Kidney (tissue), 13 donors: ENCODE measurements at regions not wholly inside any gene's neighbourhood (a gene's known extent, or its start where the extent isn't known, plus 50 kb on each side); places are given as distances from the start of the nearest gene placed in this dataset.

Experiments
- DNase-seq, 5 donors: peaks; one replicate each; pipeline ENCODE4 v3.0.0-alpha.2; 2013 to 2020
- FAIRE-seq: peaks from 2 replicates; lab custom pipeline; 2012; peaks lifted over from hg19 to GRCh38; lab: Jason Lieb, UNC
- H3K27ac ChIP-seq, 2 donors: one replicate each; pipeline ENCODE4 v1.7.0; 2013; ENCODE audit warnings: low read depth in 2 of 2, low read length in 2 of 2, inconsistent platforms in 1 of 2
- H3K27me3 ChIP-seq: one replicate; pipeline ENCODE4 v1.7.1; 2013; ENCODE audit warnings: low read length, inconsistent platforms; ENCODE audit not compliant: control insufficient read depth, insufficient read depth
- H3K36me3 ChIP-seq, 3 donors: one replicate each; pipeline versions ENCODE4 v1.7.0 to v1.7.1; 2013; ENCODE audit warnings: low read length in 3 of 3, control low read depth in 1 of 3, inconsistent platforms in 1 of 3; ENCODE audit not compliant: insufficient read depth in 3 of 3, control insufficient read depth in 2 of 3
- H3K4me1 ChIP-seq, 3 donors: one replicate each; pipeline versions ENCODE4 v1.7.0 to v1.7.1; 2013; ENCODE audit warnings: low read length in 3 of 3, inconsistent platforms in 1 of 3, low read depth in 1 of 3; ENCODE audit not compliant: control insufficient read depth in 2 of 3, insufficient read depth in 2 of 3
- H3K4me3 ChIP-seq, 3 donors: one replicate each; pipeline versions ENCODE4 v1.7.0 to v1.8.1; 2013; ENCODE audit warnings: low read length in 3 of 3, control low read depth in 1 of 3, inconsistent platforms in 1 of 3
- H3K9ac ChIP-seq, 3 donors: one replicate each; pipeline versions ENCODE4 v1.7.0 to v1.7.1; 2013; ENCODE audit warnings: low read length in 3 of 3, control low read depth in 1 of 3, inconsistent platforms in 1 of 3
- H3K9me3 ChIP-seq, 3 donors: one replicate each; pipeline versions ENCODE4 v1.7.0 to v1.7.1; 2013; ENCODE audit warnings: low read length in 3 of 3, control low read depth in 1 of 3, inconsistent platforms in 1 of 3; ENCODE audit not compliant: control insufficient read depth in 2 of 3, insufficient read depth in 1 of 3
- CTCF ChIP-seq: IDR thresholded peaks from 3 replicates; pipeline ENCODE4 v1.5.1; 2012; ENCODE audit warnings: mild to moderate bottlenecking, moderate library complexity, borderline replicate concordance; ENCODE audit not compliant: insufficient read depth; ENCODE audit errors: extremely low read depth
- intact Hi-C: fragments of 100-400 bp; cut with DNase I; formaldehyde crosslinking; loops from one replicate; pipeline ENCODE4 v1.11.1; 2022
- donor health status: control.
- donor health status: control.
- donor health status: control.
- donor health status: control.
- donor health status: control.
- donor health status: DM: yes; HTN: yes; CAD: no.
- donor health status: Normal renal cell carcinoma (clear cell type).

GRCh38 chr7:37545619-37546534, 97.2 kb upstream of the ELMO1 start:
- Histone ChIP-seq H3K4me1 (peaks cover 0 to 5% (median 0%) of the 10 kb centered on the region in 3 donors), H3K27me3 (no peaks in the 10 kb centered on the region), H3K27ac (no peak overlapping the region), H3K9ac (no peak overlapping the region), H3K9me3 (no peaks in the 10 kb centered on the region), H3K4me3 (no peak overlapping the region), H3K36me3 (no peaks in the 10 kb centered on the region)
- no peak for FAIRE-seq
- intact Hi-C loops, result no loop called here
- no peak for TF ChIP-seq CTCF
- peak in 2 of 5 donors; percentile 5 to 6 for DNase-seq

- no peaks in the 10 kb centered on the region for H3K27me3 ChIP-seq
- no peak overlapping the region for H3K9ac ChIP-seq
- no peaks in the 10 kb centered on the region for H3K36me3 ChIP-seq
- no peak overlapping the region for H3K27ac ChIP-seq
- no peak for TF ChIP-seq CTCF
- intact Hi-C loops, result no loop called here
- H3K9me3 ChIP-seq, result no peaks in the 10 kb centered on the region
- DNase-seq (no peak), FAIRE-seq (no peak)
- no peak overlapping the region for H3K4me3 ChIP-seq
- peaks cover 0 to 5% (median 0%) of the 10 kb centered on the region in 3 donors for H3K4me1 ChIP-seq
Observed at GRCh38 chr7:37546677-37547076, 98.0 kb upstream of the ELMO1 start.

- H3K36me3 ChIP-seq, result no peaks in the 10 kb centered on the region
- FAIRE-seq, result no peak
Observed at GRCh38 chr7:37549076-37549931, 100.6 kb upstream of the ELMO1 start.

More at GRCh38 chr7:37549076-37549931, 100.6 kb upstream of the ELMO1 start:
- Histone ChIP-seq H3K27ac (no peak overlapping the region), H3K9ac (no peak overlapping the region), H3K9me3 (no peaks in the 10 kb centered on the region), H3K27me3 (no peaks in the 10 kb centered on the region), H3K4me1 (peaks cover 0 to 5% (median 0%) of the 10 kb centered on the region in 3 donors), H3K4me3 (no peak overlapping the region)
- DNase-seq, result peak in 1 of 5 donors; percentile 16
- TF ChIP-seq CTCF, result no peak
- intact Hi-C loops, result no loop called here
